ENCODE measurements at regions not wholly inside any gene's neighbourhood (a gene's known extent, or its start where the extent isn't known, plus 50 kb on each side); places are given as distances from the start of the nearest gene placed in this dataset.

- FAIRE-seq: no peak
Measured at GRCh38 chr2:158732573-158733429, 62.3 kb upstream of the DAPL1 start.

GRCh38 chr2:158733430-158733755, 61.7 kb upstream of the DAPL1 start:
- FAIRE-seq: no peak
- DNase-seq (ENCODE audit: insufficient read length, low spot score): no peak

More at GRCh38 chr2:158732573-158733429, 62.3 kb upstream of the DAPL1 start:
- DNase-seq (ENCODE audit: insufficient read length, low spot score): no peak

DNA sequence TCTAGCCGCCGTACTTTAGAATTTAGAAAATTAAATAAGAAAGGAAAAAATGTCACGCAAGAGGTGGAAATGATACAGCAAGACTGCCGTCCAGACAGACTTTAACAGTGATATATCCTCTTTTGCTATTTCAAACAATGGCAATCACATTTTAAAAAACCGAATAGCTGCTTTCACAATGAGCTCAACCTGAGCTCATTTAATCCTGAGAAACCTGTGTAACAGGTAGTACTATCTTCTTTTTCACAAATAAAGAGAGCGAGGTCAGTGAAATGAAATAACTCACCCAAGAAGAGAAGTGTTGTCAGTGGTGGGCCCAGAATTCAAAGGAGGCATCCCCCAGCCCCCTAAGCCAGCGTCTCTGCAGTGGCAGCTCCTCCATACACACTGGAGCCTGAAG, 60.7 kb upstream of the DAPL1 start:
- DNase-seq (ENCODE audit: insufficient read length, low spot score) (no peak), FAIRE-seq (no peak)

GRCh38 chr2:158735822-158736580, 59.1 kb upstream of the DAPL1 start:
- DNase-seq (ENCODE audit: insufficient read length, low spot score) (no peak), FAIRE-seq (no peak)

- DNase-seq (ENCODE audit: insufficient read length, low spot score): no peak
- no peak for FAIRE-seq
Measured at GRCh38 chr2:158738363-158738762, 56.8 kb upstream of the DAPL1 start.

- FAIRE-seq: no peak
Measured at GRCh38 chr2:158740127-158740526, 55.0 kb upstream of the DAPL1 start.

GRCh38 chr2:158740621-158741020, 54.5 kb upstream of the DAPL1 start:
- DNase-seq (ENCODE audit: insufficient read length, low spot score) (no peak), FAIRE-seq (no peak)

More at GRCh38 chr2:158740127-158740526, 55.0 kb upstream of the DAPL1 start:
- DNase-seq (ENCODE audit: insufficient read length, low spot score): no peak

DNA sequence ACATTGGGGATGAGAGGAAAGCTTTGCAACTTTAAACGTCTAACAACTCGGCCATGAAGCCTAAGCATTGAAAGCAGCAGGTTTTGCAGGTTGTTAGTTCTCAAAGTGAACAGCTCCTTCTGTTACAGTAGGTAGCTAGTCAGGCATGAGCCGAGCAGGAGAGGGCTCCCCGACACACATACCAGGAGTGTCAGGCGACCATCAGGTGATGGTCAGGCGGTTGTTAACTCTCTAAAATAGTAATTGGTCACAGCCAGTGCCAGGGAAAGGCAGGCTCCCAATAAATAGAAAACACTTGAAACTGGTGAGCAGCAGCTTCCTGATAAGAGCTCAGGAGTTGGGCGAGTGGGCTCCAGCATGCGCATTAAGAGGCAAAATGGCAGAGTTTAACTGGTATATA, 53.5 kb upstream of the DAPL1 start:
- FAIRE-seq (no peak), DNase-seq (ENCODE audit: insufficient read length, low spot score) (no peak)

GRCh38 chr2:158742536-158742935, 52.6 kb upstream of the DAPL1 start:
- DNase-seq (ENCODE audit: insufficient read length, low spot score) (no peak), FAIRE-seq (no peak)

- FAIRE-seq: no peak
- no peak for DNase-seq (ENCODE audit: insufficient read length, low spot score)
Measured at GRCh38 chr2:158743466-158743865, 51.7 kb upstream of the DAPL1 start.

GRCh38 chr2:158743879-158744278, 51.2 kb upstream of the DAPL1 start:
- DNase-seq (ENCODE audit: insufficient read length, low spot score) (no peak), FAIRE-seq (no peak)

DNA sequence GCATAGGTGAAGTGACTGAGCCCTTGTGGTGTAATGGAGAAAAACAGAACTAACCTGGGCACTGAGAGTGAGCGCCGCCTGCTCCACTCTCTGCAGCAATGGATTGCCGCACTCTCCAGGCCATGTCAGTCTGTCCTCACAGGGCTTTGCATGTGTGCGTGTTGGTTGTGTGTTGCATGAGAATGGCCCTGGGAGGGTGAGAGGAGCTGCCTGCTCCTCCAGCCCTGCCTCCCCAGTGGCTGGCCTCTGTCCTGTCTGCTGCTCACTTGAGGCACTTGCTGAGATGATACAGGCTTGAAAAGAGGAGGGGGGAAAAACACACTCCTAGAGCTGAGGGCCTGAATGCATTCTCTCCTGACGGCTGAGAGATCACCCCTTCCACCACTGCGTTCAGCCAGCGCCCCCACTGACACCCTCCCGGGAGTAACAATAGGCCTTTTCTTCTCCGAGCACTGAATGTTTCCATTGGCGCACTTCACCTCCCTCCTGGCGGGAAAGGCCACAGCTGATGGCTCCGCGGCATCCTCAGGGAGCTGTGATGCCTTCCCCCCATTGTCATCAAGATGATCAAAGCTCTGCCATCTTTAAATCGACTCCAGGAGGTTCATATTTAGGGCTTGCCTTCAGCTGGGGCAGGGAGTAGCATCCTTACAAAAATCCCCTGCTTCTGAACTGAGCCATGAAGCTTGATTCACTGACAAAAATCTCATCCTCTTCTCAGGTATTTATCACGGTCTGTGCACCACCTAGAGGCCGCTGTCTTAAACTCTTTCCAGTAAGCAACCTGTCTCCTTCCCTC, 49.9 kb upstream of the DAPL1 start:
- DNase-seq (ENCODE audit: insufficient read length, low spot score): no peak
- peak; percentile 28 for FAIRE-seq
